ENCODE measurements at regions not wholly inside any gene's neighbourhood (a gene's known extent, or its start where the extent isn't known, plus 50 kb on each side); places are given as distances from the start of the nearest gene placed in this dataset.

GRCh38 chr16:87202346-87202745 lies 114.8 kb downstream of the C16orf95 start:
- Histone ChIP-seq H3K27me3 (peaks cover 0 to 14% (median 0%) of the 10 kb centered on the region in 9 donors), H3K4me1 (peaks cover 0 to 8% (median 1%) of the 10 kb centered on the region in 12 donors), H3K27ac (peak overlapping the region in 1 of 12 donors; percentile 59), H3K36me3 (no peaks in the 10 kb centered on the region), H3K9me3 (peaks cover 0 to 3% (median 0%) of the 10 kb centered on the region in 12 donors), H3K4me3 (no peak overlapping the region)
- intact Hi-C loops (cut with DNase I), result loop anchor here in 4 of 10 donors (2.0 to 10.0 kb wide), 3 partner anchors 72 to 76 kb away; no protein-coding TSS in a partner anchor
- no peak for TF ChIP-seq POLR2A (IDR thresholded peaks at IDR 0.05)
- TF ChIP-seq, protein P1, sequence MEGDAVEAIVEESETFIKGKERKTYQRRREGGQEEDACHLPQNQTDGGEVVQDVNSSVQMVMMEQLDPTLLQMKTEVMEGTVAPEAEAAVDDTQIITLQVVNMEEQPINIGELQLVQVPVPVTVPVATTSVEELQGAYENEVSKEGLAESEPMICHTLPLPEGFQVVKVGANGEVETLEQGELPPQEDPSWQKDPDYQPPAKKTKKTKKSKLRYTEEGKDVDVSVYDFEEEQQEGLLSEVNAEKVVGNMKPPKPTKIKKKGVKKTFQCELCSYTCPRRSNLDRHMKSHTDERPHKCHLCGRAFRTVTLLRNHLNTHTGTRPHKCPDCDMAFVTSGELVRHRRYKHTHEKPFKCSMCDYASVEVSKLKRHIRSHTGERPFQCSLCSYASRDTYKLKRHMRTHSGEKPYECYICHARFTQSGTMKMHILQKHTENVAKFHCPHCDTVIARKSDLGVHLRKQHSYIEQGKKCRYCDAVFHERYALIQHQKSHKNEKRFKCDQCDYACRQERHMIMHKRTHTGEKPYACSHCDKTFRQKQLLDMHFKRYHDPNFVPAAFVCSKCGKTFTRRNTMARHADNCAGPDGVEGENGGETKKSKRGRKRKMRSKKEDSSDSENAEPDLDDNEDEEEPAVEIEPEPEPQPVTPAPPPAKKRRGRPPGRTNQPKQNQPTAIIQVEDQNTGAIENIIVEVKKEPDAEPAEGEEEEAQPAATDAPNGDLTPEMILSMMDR (IDR thresholded peaks at IDR 0.05), result no peak
- ATAC-seq (peak in 1 of 4 donors; percentile 24), DNase-seq (no peak)
- 68 to 78% (median 73%) methylated on average over 4 of the region's 4 CpGs for WGBS, 4 donors

- peaks cover 0 to 3% (median 0%) of the 10 kb centered on the region in 12 donors for H3K9me3 ChIP-seq
- ATAC-seq, result peak; percentile 35 to 57 (median 48)
- H3K4me1 ChIP-seq, result peaks cover 0 to 12% (median 2%) of the 10 kb centered on the region in 12 donors
- WGBS, 4 donors, result 8 to 14% (median 10%) methylated on average over 11 of the region's 11 CpGs
- no peak overlapping the region for H3K4me3 ChIP-seq
- intact Hi-C loops (cut with DNase I), result loop anchor here in 4 of 10 donors (2.0 to 10.0 kb wide), 3 partner anchors 72 to 76 kb away; no protein-coding TSS in a partner anchor
- H3K36me3 ChIP-seq, result no peaks in the 10 kb centered on the region
- peak overlapping the region in 1 of 12 donors; percentile 13 for H3K27ac ChIP-seq
- TF ChIP-seq, protein P1 (IDR thresholded peaks at IDR 0.05), result peak; percentile 49 to 78 (median 63)
- no peak for TF ChIP-seq POLR2A (IDR thresholded peaks at IDR 0.05)
- peaks cover 0 to 11% (median 0%) of the 10 kb centered on the region in 9 donors for H3K27me3 ChIP-seq
- DNase-seq, result peak in 4 of 5 donors; percentile 32 to 62 (median 42)
These were observed 114.0 kb downstream of the C16orf95 start for GRCh38 chr16:87203060-87203656.

DNA sequence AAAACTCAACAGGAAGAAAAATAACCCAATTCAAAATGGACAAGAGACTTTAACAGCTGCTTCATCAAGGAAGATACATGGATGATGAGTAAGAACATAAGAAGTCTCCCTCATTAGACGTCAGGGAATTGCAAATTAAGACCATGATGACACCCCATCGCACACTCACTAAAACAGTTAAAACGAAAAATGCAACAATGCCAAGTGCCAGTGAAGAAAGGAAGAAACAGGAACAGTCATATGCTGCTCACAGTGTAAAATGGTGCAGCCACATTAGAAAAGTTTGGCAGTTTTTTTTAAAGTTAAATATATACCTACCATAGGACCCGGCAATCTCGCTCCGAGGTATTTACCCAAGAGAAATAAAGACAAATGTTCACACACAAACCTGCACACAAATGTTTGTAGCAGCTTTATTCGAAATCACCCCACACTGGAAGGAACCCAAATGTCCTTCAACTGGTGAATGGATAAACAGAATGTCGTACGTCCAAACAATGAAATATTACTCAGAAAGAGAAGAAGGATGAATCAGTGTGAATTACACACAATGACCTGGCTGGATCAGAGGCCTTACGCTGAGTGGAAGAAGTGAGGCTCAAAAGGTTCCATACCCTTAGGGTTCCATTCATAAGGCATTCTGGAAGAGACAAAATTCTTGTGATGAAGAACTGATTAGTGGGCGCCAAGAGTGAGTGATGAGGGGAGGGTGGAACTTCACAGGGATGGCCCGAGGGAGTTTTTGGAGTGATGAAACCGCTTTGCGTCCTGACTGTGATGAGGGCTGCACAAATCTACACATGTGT lies 110.3 kb downstream of the C16orf95 start:
- Histone ChIP-seq H3K9me3 (peaks cover 0 to 2% (median 0%) of the 10 kb centered on the region in 12 donors), H3K4me1 (peaks cover 0 to 12% (median 2%) of the 10 kb centered on the region in 12 donors), H3K27ac (peak overlapping the region in 9 of 12 donors; percentile 13 to 71 (median 56)), H3K4me3 (no peak overlapping the region), H3K36me3 (no peaks in the 10 kb centered on the region), H3K27me3 (peaks cover 0 to 6% (median 0%) of the 10 kb centered on the region in 9 donors)
- WGBS, 4 donors, result 71 to 76% (median 74%) methylated on average over 14 of the region's 14 CpGs
- TF ChIP-seq, protein P1 (IDR thresholded peaks at IDR 0.05), result no peak
- TF ChIP-seq POLR2A (IDR thresholded peaks at IDR 0.05), result no peak
- ATAC-seq, result peak in 3 of 4 donors; percentile 27 to 69 (median 65)
- DNase-seq, result peak in 1 of 5 donors; percentile 37
- intact Hi-C loops (cut with DNase I), result loop anchor here in 3 of 10 donors (5.0 to 10.0 kb wide), 2 partner anchors 68 to 70 kb away; no protein-coding TSS in a partner anchor

Data from heart left ventricle (tissue), 16 donors.